ENCODE measurements at regions not wholly inside any gene's neighbourhood (a gene's known extent, or its start where the extent isn't known, plus 50 kb on each side); places are given as distances from the start of the nearest gene placed in this dataset.
"Not testable (repeated sequence)": the region's sequence is repeated elsewhere in the genome, so short reads cannot be mapped to it uniquely, and the experiment has no call there.

GRCh38 chr16:32861476-32862201, 185.7 kb upstream of the TP53TG3 start:
- not testable (repeated sequence) for TF ChIP-seq CTCF (IDR thresholded peaks at IDR 0.05); POLR2AphosphoS5 (IDR thresholded peaks at IDR 0.05; ENCODE audit: low read depth, low read length); REST (IDR thresholded peaks at IDR 0.05; ENCODE audit: insufficient read depth in 1 of 2, low read depth in 2 of 2, low read length in 1 of 2); SIN3A (IDR thresholded peaks at IDR 0.05; ENCODE audit: borderline replicate concordance, insufficient read depth, low read depth, low read length); TCF7L2 (IDR thresholded peaks at IDR 0.05; ENCODE audit: low read depth, low read length)

Data from Panc1 (cell line).